Mesodermal cell (in vitro differentiated cells): ENCODE measurements at regions not wholly inside any gene's neighbourhood (a gene's known extent, or its start where the extent isn't known, plus 50 kb on each side); places are given as distances from the start of the nearest gene placed in this dataset.
"Not testable (repeated sequence)": the region's sequence is repeated elsewhere in the genome, so short reads cannot be mapped to it uniquely, and the experiment has no call there.

Source experiments
- H3K27ac ChIP-seq: 2 replicates; pipeline ENCODE4 v1.7.0; 2013; ENCODE audit warnings: mild to moderate bottlenecking, low read depth, low read length, moderate library complexity; ENCODE audit not compliant: severe bottlenecking
- H3K36me3 ChIP-seq: 2 replicates; pipeline ENCODE4 v1.7.1; 2013; ENCODE audit warnings: mild to moderate bottlenecking, low read length, moderate library complexity; ENCODE audit not compliant: control insufficient read depth, insufficient read depth
- H3K4me1 ChIP-seq: one replicate; pipeline ENCODE4 v1.7.1; 2013; ENCODE audit warnings: mild to moderate bottlenecking, low read length; ENCODE audit not compliant: insufficient read depth, control insufficient read depth, poor library complexity, severe bottlenecking
- H3K4me3 ChIP-seq: 2 replicates; pipeline ENCODE4 v1.7.0; 2013; ENCODE audit warnings: low read length, control low read depth, mild to moderate bottlenecking; ENCODE audit not compliant: insufficient read depth, poor library complexity, severe bottlenecking; ENCODE audit errors: extremely low read depth
- H3K9me3 ChIP-seq: 2 replicates; pipeline ENCODE4 v1.7.1; 2013; ENCODE audit warnings: mild to moderate bottlenecking, low read length, moderate library complexity; ENCODE audit not compliant: control insufficient read depth
- WGBS, 2 experiments: methylation state at CpG; one replicate each; pipeline ENCODE4 v1.1.5; 2013; ENCODE audit warnings: missing lambda C conversion rate in 2 of 2; ENCODE audit not compliant: insufficient coverage in 2 of 2; 5-methylcytosine and 5-hydroxymethylcytosine counted together

DNA sequence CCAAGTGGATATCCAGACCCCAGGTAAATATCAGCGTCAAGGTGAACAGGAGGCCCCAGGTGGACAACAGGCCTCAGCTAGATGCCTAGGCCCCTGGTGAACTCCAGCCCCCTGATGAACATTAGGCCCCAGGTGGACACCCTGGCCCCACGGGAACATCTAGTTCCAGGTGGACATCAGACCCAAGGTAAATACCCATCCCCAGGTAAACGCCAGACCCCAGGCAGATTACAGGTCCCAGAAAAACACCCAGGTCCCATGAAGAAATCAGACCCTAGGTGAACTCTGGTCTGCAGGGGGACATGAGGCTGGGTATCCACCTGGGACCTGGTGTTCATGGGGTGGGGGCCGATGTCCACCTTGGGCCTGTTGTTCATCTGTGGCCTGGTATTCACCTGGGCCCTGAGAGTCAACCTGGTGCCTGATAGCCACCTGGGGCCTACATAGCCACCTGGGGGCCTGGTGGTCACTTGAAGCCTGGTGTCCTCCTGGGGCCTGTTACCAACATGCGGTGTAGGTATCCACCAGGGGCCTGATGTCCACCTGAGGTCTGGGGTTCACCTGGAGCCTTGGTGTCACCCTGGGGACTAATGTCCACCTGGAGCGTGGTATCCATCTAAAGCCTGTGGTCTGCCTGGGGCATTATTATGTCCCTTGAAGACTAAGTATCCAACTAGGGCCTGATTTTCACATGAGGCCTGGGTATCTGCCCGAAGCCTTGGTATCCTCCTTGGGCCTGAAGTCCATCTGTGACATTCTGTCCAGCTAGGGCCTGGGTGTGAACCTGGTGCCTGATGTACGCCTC lies 56.8 kb upstream of the SEPTIN5 start:
- Histone ChIP-seq H3K4me3 (no peak overlapping the region), H3K27ac (no peak overlapping the region), H3K9me3 (no peaks in the 10 kb centered on the region), H3K4me1 (no peaks in the 10 kb centered on the region), H3K36me3 (no peaks in the 10 kb centered on the region)
- WGBS, 2 experiments = 94 to 96% methylated on average over 7 of the region's 8 CpGs

DNA sequence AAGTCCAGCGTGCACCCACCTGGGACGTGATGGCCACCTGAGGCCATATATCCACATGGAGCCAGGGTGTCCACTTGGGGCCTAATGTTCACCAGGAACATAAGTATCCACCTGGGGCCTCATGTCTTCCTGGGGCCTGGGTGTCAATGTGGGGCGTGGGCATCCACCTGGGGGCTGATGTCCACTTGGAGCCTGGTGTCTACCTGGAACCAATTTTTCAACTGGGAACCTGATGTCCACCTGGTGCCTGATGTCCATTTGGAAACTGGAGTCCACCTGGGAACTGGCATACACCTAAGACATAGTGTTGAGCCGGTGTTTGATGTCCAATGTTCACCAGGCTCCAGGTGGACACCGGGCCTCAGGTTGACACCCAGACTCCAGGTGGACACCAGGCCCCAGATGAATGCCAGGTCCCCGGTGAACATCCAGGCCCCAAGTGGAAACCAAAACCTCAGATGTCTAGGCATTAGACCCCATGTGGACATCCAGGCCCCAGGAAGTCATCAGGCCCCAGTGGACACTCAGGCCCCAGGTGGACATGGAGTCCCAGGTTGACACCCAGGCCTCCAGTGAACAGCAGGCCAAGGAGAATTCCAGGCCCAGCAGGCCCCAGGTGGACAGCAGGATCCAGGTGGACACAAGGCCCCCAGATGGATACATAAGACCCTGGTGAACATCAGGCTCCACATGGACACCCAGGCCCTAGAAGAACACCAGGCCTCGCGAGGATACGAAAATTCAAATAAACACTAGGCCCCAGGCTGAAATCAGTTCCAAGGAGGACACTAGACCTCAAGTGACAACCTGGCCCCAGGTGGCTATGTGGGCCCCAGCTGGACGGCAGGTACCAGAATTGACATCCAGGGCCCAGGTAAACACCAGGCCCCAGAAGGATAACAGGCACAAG lies 56.0 kb upstream of the SEPTIN5 start:
- H3K36me3 ChIP-seq = no peaks in the 10 kb centered on the region
- no peak overlapping the region for H3K27ac ChIP-seq
- WGBS, 2 experiments = 95 to 96% methylated on average over 10 of the region's 10 CpGs
- H3K4me3 ChIP-seq = no peak overlapping the region
- no peaks in the 10 kb centered on the region for H3K9me3 ChIP-seq
- no peaks in the 10 kb centered on the region for H3K4me1 ChIP-seq

DNA sequence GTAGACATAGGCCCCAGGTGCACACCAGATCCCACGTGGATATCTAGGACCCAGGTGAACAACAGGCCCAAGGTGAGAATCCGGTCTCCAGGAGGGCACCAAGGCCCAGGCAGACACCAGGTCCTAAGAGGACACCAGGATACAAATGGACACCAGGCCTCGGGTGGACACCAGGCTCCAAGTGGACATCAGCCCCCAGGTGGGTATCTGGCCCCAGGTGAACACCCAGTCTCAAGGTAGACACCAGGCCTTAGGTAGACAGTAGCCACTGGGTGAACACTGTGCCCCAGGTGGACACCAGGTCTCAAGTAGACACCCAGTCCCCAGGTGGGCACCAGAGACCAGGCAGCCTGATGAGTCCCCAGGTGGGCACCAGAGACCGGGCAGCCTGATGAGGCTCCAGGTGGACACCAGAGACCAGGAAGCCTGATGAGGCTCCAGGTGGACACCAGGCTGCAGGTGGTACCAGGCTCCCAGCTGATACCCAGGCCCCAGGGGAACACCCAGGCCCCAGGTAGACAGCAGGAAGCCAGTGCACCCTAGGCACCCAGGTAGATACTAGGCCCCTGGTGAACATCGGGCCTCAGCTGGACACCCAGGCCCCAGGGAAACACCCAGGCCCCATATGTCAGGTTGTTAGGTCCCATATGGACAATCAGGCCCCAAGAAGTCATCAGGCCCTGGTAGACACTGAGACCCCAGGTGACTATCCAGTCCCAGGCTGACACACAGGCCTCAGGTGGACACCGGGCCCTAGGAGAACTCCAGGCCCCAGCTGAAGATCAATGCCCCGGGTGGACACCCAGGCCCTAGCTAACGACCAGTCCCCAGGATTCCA lies 55.1 kb upstream of the SEPTIN5 start:
- H3K4me1 ChIP-seq = no peaks in the 10 kb centered on the region
- H3K4me3 ChIP-seq = no peak overlapping the region
- H3K9me3 ChIP-seq = no peaks in the 10 kb centered on the region
- no peak overlapping the region for H3K27ac ChIP-seq
- H3K36me3 ChIP-seq = no peaks in the 10 kb centered on the region
- WGBS, 2 experiments = 91% methylated on average over 8 of the region's 8 CpGs

DNA sequence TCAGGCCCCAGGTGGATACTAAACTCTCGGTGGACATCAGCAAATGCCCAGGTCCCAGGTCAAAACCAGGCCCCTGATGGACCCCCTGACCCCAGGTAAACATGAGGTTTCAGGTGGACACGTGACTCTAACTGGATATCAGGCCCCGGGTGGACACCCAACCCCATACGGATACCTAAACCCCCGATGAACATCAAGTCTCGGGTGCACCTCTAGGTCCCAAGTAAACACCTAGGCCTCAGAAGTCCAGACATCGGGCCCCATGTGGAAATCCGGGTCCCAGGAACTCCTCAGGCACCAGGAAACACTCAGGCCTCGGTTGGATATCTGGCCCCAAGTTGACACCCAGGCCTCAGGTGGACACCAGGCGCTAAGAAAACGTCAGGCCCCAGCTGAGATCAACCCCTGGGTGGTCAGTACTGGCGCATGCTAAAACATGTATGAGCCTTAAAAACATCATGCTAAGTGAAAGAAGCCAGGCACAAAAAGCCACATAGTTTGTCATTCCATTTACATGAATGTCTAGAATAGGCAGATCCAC lies 54.4 kb upstream of the SEPTIN5 start:
- 91 to 98% methylated on average over 11 to 12 of the region's 12 CpGs for WGBS, 2 experiments
- H3K4me3 ChIP-seq = no peak overlapping the region
- H3K36me3 ChIP-seq = no peaks in the 10 kb centered on the region
- no peak overlapping the region for H3K27ac ChIP-seq
- H3K4me1 ChIP-seq = no peaks in the 10 kb centered on the region
- H3K9me3 ChIP-seq = no peaks in the 10 kb centered on the region

DNA sequence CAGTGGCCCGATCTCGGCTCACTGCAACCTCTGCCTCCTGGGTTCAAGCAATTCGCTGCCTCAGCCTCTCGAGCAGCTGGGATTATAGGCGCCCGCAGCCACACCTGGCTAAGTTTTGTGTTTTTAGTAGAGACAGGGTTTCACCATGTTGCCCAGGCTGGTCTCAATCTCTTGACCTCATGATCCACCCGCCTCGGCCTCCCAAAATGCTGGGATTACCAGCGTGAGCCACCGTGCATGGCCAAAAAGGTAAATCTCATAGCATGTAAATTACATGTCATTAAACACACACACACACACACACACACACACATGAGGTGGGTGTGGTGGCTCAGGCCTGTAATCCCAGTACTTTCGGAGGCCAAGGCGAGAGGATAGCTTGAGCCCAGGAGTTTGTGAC lies 53.7 kb upstream of the SEPTIN5 start:
- 80 to 90% methylated on average over 4 to 10 of the region's 12 CpGs for WGBS, 2 experiments
- H3K36me3 ChIP-seq, H3K27ac ChIP-seq, H3K4me1 ChIP-seq, H3K9me3 ChIP-seq, H3K4me3 ChIP-seq: not testable (repeated sequence)

DNA sequence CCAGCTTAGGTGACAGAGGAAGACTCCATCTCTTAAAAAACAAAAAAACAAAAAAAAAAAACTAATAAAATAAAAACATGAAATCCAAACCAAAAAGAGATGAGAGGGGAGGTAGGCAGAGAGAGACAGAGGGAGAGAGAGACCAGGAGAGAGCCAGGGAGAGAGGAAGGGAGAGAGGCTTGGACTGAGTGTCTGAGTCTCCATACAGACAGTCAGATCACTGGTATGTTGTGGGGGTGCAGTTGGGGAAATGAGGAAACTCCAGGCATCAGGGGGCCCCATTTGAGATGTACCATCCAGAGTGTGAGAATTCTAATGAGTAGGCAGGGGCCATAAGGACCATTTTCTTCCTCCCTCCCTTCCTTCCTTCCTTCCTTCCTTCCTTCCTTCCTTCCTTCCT lies 53.1 kb upstream of the SEPTIN5 start:
- Histone ChIP-seq H3K9me3 (no peaks in the 10 kb centered on the region), H3K27ac (no peak overlapping the region), H3K4me1 (no peaks in the 10 kb centered on the region), H3K36me3 (no peaks in the 10 kb centered on the region), H3K4me3 (no peak overlapping the region)

DNA sequence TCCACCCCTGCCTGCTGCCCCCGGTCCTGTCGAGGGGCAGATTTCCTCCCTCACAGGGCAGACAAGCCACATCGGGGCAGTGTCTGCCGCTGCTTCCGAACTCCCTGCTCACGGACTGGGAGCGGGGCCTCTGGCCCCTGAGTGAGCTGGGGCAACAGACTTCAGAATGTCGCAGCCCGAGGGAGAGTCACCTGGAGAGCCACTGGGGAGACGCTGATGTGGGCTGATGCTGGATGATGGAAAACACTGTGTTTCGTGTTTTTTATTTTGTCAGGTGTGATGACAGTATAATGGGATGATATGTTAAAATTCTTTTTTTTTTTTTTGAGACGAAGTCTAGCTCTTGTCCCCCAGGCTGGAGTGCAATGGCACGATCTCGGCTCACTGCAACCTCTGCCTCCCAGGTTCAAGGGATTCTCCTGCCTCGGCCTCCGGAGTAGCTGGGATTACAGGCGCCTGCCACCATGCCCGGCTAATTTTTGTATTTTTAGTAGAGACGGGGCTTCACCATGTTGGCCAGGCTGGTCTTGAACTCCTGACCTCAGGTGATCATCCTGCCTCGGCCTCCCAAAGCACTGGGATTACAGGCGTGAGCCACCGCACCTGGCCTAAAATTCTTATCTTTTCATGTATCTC lies 52.1 kb upstream of the SEPTIN5 start:
- not testable (repeated sequence) for H3K9me3 ChIP-seq, H3K4me1 ChIP-seq, H3K27ac ChIP-seq, H3K36me3 ChIP-seq, H3K4me3 ChIP-seq
- WGBS, 2 experiments = 73 to 85% methylated on average over 16 to 18 of the region's 22 CpGs

DNA sequence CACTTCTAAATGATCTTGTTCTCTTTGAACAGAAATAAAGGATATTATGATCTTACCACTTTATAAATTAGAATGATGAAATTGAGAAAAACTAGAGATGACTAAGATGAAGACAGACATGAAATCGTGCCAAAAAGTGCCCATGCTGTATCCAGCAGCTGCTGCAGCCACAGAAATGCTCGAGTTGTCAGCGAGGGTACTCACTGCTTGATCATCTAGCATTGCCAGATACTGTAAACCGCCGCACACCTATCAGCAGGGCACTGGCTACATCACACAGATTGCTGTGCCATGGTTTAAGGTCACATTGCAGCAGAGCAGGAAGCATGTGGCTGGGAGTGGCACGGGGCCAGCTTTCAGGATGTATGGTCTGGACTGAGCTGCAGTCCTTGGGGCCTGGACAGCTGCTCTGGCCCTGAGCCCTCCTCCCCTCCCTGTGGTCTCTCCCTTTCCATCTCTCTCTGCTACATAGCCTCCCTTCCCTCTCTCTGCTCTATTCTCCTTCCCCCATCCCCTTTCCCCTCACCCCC lies 51.0 kb upstream of the SEPTIN5 start:
- H3K9me3 ChIP-seq = no peaks in the 10 kb centered on the region
- no peak overlapping the region for H3K27ac ChIP-seq
- H3K4me3 ChIP-seq = no peak overlapping the region
- no peaks in the 10 kb centered on the region for H3K36me3 ChIP-seq
- 76 to 88% methylated on average over 6 of the region's 6 CpGs for WGBS, 2 experiments
- H3K4me1 ChIP-seq = no peaks in the 10 kb centered on the region

DNA sequence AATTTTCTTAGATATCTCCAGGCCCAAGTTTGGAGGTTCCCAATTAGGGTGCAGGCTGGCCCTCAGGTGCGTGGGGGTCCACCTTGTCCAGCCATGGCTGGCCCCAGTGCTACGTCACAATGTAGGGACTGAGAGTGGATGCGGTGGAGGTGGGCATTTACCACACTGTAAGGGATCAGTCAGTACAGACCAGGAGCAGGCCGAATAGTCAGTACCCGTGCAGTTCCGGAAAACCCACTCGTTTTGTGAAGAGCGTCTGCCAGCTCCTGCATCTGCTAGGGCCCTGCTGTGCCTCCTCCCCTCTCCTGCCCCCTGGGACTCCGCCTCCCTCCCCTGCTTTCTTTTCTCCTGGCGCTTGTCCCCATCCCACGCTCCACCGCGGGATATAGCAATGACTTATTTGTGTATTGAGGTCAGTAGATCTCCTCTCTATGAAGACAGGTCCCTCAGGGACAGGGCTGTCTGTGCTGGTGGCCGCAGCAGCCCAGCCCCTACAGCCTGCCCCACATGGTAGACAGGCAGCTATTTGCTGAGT lies 50.4 kb upstream of the SEPTIN5 start:
- WGBS, 2 experiments = 46 to 50% methylated on average over 8 to 9 of the region's 14 CpGs

More for the DNA sequence above, 50.4 kb upstream of the SEPTIN5 start:
- Histone ChIP-seq H3K4me1 (no peaks in the 10 kb centered on the region), H3K4me3 (no peak overlapping the region), H3K9me3 (no peaks in the 10 kb centered on the region), H3K27ac (no peak overlapping the region), H3K36me3 (no peaks in the 10 kb centered on the region)
